Lower leg skin (tissue), 4 donors: ENCODE measurements at regions not wholly inside any gene's neighbourhood (a gene's known extent, or its start where the extent isn't known, plus 50 kb on each side); places are given as distances from the start of the nearest gene placed in this dataset.

Source experiments
- DNase-seq, 2 donors: peaks; one replicate each; pipeline ENCODE4 v3.0.0-alpha.2; 2019; ENCODE audit warnings: low spot score in 2 of 2
- H3K4me3 ChIP-seq: fragments of 200-600 bp; sonication (generic); 2 replicates; pipeline ENCODE4 v1.5.1; 2017; ENCODE audit warnings: mild to moderate bottlenecking, low read depth; ENCODE audit not compliant: poor library complexity, severe bottlenecking
- POLR2A ChIP-seq, 2 donors: fragments of 450-650 bp; IDR thresholded peaks; one replicate each; pipeline ENCODE4 v1.6.1; 2016 to 2017; ENCODE audit warnings: antibody characterized with exemption in 2 of 2, mild to moderate bottlenecking in 1 of 2, moderate library complexity in 1 of 2
- WGBS, 2 donors: methylation state at CpG; one replicate each; pipeline ENCODE4 v1.1.5; 2018; 5-methylcytosine and 5-hydroxymethylcytosine counted together
- intact Hi-C: fragments of 100-400 bp; cut with DNase I; formaldehyde crosslinking; loops from one replicate; pipeline ENCODE4 v1.15.0; 2023; ENCODE audit warnings: low total_unique reads
- TF ChIP-seq, protein P1 (sequence below), 3 donors: fragments of 450-650 bp; IDR thresholded peaks; one replicate each; pipeline ENCODE4 v1.5.1; 2016; ENCODE audit warnings: antibody characterized with exemption in 3 of 3, mild to moderate bottlenecking in 3 of 3, moderate library complexity in 2 of 3

DNA sequence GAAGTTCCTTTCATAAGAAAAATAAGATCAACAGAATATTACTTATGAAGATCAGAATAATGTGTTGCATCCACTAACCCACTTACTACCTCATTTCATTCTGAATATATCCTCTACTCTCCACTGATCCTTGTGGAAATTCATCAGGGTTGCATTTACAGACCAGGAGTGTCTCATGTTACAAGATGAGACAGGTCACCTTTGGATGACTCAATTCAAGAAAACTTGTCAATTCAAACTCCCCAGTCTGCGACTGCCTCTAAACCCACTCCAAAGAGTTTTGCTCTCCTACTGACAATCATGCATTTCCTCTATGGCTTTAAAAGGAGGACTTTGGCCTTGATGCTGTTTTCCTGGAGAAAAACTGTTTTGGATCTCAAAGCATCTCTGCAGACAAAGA is 68.4 kb downstream of the ID4 start:
- 34 to 60% methylated on average over 1 of the region's 1 CpG for WGBS, 2 donors
- TF ChIP-seq, protein P1, sequence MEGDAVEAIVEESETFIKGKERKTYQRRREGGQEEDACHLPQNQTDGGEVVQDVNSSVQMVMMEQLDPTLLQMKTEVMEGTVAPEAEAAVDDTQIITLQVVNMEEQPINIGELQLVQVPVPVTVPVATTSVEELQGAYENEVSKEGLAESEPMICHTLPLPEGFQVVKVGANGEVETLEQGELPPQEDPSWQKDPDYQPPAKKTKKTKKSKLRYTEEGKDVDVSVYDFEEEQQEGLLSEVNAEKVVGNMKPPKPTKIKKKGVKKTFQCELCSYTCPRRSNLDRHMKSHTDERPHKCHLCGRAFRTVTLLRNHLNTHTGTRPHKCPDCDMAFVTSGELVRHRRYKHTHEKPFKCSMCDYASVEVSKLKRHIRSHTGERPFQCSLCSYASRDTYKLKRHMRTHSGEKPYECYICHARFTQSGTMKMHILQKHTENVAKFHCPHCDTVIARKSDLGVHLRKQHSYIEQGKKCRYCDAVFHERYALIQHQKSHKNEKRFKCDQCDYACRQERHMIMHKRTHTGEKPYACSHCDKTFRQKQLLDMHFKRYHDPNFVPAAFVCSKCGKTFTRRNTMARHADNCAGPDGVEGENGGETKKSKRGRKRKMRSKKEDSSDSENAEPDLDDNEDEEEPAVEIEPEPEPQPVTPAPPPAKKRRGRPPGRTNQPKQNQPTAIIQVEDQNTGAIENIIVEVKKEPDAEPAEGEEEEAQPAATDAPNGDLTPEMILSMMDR (IDR thresholded peaks at IDR 0.05) = no peak
- TF ChIP-seq POLR2A (IDR thresholded peaks at IDR 0.05) = no peak
- no peak for DNase-seq
- no peak overlapping the region for H3K4me3 ChIP-seq
- intact Hi-C loops = no loop called here

DNA sequence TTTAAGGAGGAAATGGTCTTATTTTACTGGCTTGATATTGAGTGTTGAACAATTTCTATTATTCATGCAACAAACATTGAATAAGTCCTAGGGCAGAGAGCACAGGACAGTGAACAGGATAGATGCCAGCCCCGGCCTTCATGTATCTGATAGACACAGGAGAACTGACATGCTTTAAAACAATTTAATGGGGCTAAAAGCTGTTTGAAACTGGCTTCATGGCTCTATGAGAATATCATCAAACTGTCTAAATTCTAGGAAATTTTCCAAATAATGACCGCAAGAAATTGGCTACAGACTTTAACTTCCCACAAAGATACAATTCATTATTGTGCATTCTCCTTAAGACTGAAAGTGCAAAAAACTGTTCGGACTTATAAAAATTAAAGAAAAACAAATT is 69.0 kb downstream of the ID4 start:
- H3K4me3 ChIP-seq = no peak overlapping the region
- intact Hi-C loops = no loop called here
- no peak for DNase-seq
- TF ChIP-seq POLR2A (IDR thresholded peaks at IDR 0.05) = no peak
- TF ChIP-seq, protein P1 (IDR thresholded peaks at IDR 0.05) = no peak
- WGBS, 2 donors = 49 to 72% methylated on average over 3 of the region's 3 CpGs

DNA sequence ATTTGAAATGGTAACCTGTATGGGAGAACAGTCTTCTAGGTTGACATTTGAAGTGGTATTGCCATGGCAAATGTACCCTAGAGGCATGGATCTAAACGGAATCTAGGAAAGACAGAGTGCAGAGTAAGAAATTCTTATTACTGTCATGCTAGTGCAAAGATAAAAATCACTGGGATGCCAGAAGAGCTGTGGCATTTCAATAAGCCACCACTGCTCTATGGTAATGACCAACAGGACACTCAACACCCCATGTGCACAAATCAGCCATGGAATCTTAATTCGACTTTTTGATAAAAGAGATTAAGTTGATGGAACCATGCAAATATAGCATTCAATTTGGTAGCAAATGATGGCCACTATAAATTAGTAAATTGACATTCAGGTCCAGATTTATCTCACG is 74.1 kb downstream of the ID4 start:
- TF ChIP-seq, protein P1 (IDR thresholded peaks at IDR 0.05) = no peak
- no peak for TF ChIP-seq POLR2A (IDR thresholded peaks at IDR 0.05)
- DNase-seq = no peak

DNA sequence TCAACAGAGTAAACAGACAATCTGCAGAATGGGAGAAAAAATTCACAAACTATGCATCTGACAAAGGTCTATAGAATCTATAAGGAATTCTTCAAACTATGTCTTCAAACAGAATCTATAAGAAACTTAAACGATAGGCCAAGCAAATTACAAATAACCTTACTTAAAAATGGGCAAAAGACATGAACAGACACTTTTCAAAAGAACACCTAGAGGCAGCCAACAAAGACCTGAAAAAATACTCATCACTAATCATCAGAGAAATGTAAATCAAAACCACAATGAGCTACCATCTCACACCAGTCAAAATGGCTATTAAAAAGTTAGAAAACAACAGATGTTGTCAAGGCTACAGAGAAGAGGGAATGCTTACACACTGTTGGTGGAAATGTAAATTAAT is 81.3 kb downstream of the ID4 start:
- DNase-seq = no peak
- intact Hi-C loops = no loop called here
- 58 to 97% methylated on average over 1 of the region's 1 CpG for WGBS, 2 donors
- H3K4me3 ChIP-seq = no peak overlapping the region
- no peak for TF ChIP-seq POLR2A (IDR thresholded peaks at IDR 0.05)
- TF ChIP-seq, protein P1 (IDR thresholded peaks at IDR 0.05) = no peak

More for the DNA sequence above, 74.1 kb downstream of the ID4 start:
- 67 to 72% methylated on average over 3 of the region's 3 CpGs for WGBS, 2 donors
- H3K4me3 ChIP-seq = no peak overlapping the region
- intact Hi-C loops = no loop called here

DNA sequence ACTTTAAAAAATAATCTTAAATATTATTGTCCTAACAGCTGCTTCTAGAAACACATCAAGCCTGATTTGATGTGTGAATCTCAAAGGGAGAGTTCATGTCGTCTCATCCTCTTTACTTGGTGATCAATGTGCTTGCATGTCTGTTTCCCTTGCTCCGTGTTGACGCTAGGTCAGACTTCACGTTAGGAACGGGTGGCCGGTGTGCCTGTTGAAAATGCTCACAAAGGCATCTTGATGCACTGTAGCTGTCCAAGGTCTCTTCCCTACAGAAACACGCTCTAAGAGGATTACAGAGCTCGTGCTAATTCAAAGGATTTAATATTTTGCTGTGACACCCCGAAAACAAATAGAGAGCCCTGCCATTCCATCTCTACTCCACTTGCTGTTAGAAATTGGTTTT is 84.6 kb downstream of the ID4 start:
- H3K4me3 ChIP-seq = no peak overlapping the region
- intact Hi-C loops = no loop called here
- no peak for DNase-seq
- 57 to 61% methylated on average over 9 of the region's 9 CpGs for WGBS, 2 donors
- TF ChIP-seq, protein P1 (IDR thresholded peaks at IDR 0.05) = no peak
- no peak for TF ChIP-seq POLR2A (IDR thresholded peaks at IDR 0.05)

DNA sequence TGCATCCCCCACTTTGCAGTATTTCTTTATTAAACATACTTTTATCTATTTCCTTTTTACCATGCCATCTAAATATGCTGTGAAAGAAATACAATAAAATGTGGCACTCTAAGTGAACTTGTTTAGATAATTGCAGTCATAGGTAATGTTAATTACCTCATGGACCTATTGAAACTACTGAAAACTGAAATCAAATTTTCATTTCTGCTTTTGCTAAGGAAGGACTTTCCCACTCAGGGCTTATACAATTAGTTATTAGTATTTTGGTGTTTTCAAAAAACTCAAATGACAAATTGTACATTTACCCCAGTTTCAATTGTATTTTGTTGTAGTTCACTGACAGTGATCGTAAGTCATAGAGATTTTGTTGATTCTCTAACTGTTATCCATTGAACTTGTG is 88.4 kb downstream of the ID4 start:
- TF ChIP-seq, protein P1 (IDR thresholded peaks at IDR 0.05) = no peak
- no peak for TF ChIP-seq POLR2A (IDR thresholded peaks at IDR 0.05)
- WGBS, 2 donors = 84 to 100% methylated on average over 1 of the region's 1 CpG
- DNase-seq = no peak
- intact Hi-C loops = no loop called here
- H3K4me3 ChIP-seq = no peak overlapping the region
